GM19468 (cell line): ENCODE measurements at regions not wholly inside any gene's neighbourhood (a gene's known extent, or its start where the extent isn't known, plus 50 kb on each side); places are given as distances from the start of the nearest gene placed in this dataset.

ENCODE experiments used
- ATAC-seq: cut with Tn5 transposase; IDR thresholded peaks from one replicate; pipeline ENCODE4 v1.9.1; 2021; ENCODE audit warnings: mild to moderate bottlenecking, moderate library complexity, moderate number of reproducible peaks; ENCODE audit not compliant: unreplicated experiment; ENCODE audit errors: extremely low read depth

DNA sequence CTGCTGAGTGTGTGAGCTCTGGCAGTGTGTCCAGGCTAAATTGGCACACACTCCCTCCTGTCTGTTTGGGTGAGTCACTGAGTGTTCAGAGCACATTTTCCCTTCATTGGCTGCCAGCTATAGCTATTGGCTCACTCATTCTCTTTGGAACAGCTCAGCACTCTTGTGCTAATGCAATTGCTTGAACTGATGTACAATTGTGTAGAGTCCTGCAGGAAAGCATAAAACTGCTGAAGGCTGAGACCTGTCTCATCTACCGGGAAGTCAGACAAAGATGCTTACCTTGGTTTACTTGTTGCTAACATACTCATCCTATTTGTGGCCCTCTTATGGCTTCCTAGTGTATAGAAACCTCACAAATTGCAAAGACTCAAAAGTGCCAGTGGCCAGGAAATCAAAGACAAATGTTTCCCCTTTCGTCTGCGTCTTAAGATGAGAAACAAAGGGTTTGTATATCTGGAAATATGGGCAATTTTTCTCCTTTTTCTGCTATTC lies 351.0 kb downstream of the BCKDHB start:
- ATAC-seq, result no peak

DNA sequence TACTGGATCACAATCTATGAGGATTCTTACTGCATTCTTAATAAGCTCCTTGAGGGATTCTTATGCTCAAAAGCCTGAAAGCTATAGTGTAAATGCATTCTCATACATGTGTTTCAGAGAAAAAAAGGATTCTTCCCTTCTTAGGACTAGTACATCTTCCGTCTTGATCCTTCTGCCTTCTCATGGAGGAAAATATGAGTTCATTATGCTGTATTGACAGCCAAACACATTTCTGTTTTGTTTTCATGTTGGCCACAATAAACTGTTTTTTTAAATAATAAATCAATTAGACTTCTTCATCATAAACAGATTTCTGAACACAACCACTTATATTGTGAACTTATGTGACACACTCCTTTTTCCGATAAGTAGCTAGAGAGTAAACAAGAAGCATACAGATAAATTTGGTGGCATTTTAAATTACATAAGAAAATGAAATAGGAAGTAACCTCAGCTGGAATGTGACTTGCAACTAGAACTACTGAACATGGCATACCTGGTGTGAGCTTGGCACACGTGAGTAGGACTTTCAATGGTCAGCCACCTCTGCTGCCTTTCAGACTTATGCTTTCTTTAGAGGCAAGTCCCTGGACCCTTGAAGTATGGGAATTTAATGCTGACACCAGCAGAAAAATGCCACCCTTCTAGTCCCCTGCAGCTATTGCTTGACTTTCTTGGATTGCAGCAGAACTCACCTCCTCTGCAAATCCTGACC lies 350.4 kb downstream of the BCKDHB start:
- no peak for ATAC-seq

DNA sequence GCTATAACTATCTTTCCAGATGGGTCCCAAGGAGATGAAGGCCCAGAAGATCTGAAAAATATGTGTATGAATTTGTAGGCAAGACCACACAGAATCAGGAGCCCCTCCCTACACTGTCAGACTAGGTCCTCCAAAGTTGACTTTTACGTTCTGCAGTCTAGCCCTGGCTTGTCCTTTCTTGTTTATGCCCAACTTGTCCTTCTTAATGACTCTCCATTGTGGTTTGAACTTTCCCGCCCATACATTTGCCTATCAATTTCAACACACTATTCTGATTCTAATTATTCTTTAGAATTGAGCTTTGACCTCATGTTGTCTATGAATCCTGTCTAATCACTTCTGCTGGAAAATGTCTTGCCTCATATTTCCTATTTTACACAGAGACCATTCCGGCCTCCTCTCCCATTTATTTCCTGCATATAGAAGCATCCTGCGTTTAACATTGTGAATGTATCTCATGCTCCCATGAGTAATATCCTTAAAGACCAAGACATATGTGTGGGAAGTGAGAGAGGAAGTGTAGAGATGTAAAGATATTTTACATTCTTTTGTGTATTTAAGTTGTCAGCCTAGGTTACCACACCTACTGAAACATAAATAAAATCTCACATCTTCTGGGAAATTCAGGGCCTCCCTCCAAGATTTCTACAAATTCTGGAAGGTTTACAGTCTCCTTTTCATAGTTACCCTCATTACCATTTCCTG lies 348.3 kb downstream of the BCKDHB start:
- ATAC-seq, result no peak

DNA sequence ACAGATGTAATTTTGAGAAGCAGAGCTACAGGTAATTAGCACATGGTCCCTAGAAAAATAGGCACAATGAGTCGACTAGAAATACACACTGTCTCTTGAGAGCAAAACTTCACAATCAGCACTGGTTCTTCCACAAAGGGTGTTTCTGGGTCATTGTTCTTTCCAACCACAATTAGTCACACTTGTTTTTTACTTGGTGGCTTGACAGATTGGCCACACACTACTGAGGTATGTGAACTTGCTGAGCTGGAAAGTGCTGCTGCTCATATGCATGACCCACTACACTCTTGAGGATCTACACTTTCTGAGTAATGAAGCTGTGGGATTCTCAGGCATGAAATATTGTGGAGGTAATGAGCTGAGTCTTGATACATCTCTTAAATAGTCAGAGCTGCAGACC lies 347.7 kb downstream of the BCKDHB start:
- no peak for ATAC-seq

DNA sequence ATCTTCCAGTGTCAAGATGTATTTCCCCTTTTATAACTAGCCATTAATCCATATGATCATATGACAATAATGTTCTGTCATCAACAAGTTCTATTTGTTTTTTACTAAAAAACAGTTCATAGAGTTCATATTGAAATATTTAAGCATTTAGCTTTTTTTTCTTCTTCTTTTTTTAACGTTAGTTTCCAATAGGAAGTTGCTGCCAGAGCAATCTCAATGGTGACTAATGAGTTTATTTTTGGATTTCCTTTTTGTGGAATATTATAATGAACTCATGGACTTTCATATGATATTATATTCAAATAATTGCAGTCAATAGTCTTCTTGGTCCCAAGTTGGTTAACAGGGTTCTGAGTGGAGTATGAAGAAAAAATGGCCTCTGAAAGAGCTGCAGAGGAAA lies 343.3 kb downstream of the BCKDHB start:
- no peak for ATAC-seq

DNA sequence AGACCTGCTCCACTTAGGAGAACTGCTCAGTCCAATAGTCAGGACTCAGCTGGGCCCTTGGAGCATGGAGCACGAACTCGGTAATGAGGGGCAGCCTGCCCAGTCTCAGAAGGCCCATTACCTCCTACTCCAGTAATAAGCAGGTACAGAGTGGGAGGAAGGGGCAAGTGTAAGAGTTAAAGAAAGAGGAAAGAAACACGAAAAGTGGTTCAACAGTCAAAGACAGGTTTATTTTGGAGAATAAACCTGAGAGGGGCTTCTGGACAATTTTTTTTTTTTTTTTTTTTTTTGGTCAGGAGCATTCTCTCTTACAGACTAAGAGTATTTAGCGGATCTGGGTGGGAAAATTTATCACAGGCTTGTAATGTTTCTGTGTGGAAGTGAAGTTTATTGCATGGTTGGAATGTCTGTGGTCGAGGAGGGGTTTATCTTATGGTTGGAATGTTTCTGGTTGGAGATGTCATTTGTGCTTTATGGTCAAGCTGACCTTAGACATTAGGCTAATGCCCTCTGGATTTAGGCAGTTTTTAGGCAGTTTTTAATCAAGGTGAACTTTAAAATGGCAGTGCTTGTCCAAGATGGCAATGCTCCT lies 340.1 kb downstream of the BCKDHB start:
- no peak for ATAC-seq

DNA sequence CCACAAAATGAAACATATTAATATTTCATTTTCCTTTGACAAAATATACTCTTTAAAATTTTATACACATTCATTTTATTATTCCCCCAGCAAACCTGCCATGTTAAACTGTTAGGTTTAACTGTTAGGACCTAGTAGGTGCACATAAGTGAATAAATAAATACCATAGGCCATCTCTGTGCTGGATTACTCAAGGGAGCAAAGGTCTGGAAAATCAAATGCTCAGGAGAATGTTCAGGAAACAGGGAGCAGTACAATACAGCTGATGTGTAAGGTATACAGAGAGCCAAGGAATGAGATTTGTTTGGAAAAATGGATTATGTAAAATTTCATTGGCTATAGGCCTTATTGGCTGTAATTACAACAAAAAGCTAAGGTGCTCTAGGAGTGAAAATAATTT lies 339.3 kb downstream of the BCKDHB start:
- no peak for ATAC-seq

DNA sequence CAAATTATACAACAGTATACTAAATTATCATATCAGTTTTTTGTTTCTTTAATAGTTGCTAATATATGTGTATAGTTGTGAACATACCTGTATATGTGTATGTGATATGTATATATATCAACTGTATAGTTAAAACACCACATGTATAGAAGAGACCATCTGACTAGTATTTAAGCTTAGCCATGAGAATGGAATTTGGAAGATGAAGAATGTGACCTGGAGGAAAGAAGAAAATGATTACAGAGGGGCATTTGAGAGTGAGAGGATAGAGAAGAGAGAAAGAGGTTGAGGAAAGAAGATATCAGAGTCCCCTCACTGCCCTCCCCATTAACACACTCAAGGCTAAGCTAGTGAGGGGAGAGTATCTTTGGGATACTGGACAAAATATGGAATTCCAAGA lies 335.9 kb downstream of the BCKDHB start:
- ATAC-seq, result no peak

DNA sequence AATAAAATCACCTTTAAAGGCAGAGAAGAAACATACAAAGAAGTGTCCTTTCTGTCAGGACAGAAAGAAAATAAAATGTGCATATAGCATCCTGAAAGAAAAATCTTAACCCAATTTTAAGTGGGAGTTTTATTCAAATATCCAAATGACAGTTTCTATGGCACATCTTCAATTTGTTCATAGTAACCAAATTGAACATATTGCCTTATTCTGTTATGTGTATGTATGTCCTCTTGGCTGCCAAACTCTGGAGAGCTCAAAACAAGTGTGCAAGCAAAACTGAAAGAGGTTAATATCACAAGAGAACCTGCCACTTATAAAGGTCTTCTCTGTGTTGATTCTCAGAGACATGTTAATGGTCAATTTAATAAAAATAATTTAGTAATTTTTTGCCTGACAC lies 334.7 kb downstream of the BCKDHB start:
- ATAC-seq, result no peak

DNA sequence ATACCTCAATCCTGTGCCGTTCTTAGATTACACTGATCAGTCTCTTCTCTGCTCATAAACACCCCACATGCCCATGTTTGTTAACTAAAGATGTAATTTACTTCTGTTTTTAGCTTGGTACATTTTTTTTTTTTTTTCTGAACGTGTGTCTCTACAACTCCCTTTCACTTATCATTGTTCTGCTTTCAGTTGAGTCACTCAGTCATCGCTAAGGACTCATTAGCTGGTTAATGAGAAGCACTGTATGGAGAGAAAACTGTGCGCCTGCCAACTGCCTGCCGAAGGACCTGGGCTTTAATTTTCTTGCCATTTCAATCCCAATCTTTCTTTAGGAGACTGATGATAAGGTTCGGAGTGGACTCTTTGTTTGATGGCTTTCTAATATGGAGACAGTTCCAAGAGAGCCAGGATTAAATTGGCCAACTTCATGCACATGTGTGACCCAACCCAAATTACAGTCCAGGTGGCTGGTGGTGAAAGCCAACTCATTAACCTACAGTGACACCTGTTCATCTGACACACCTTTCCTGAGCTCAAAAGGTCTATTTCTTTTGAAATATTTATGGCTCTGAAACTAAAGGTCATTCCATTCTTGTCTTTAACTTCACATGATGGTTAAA lies 334.1 kb downstream of the BCKDHB start:
- no peak for ATAC-seq

DNA sequence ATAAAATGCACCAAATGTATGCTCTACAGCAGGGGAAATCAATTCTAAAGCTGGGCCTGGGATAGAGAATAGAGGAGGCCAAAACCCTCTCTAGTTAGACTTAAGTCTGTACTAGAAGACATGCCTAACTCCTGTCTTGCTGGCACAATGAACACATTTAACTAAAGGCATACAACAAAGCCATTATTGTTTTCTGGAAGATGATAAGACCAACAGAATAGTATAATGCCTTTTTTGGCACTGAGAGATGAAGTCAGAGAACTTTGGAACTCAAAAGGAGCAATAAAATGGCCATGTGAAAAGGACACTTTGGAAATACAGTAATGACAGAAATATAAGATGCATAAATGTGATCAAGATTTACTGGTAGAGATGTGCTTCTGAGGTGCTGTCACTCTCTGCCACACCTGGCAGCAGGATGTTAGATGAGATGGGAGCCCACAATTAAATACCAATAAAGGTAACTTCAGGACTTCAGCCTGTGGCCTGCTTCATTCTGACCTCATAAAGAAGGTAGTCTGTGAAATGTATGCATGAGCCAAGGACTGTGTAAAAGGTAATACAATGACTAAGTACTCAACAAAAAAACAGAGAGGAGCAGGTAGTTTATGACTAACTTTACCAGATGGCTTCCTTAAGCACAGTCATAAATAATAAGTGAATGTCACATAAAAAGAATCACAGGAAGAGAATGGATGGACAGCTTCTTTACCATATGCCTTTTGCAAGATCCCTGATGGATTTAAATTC lies 333.4 kb downstream of the BCKDHB start:
- no peak for ATAC-seq

DNA sequence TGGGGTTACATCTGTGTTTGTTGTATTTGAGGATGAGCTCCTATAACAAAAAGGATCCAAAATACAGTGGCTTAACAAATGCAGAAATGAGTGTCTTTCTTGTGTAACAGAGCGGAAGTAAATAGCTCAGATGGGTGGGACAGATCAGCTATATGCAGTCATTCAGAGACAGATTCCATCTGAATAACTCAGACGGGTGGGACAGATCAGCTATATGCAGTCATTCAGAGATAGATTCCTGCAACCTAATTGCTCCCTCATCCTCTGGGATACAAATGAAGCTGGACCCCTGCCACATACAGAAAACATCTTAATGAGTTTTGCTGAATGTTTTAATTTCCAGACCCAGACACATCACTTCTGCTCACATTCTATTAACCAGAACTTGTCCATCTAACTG lies 332.3 kb downstream of the BCKDHB start:
- ATAC-seq, result no peak

DNA sequence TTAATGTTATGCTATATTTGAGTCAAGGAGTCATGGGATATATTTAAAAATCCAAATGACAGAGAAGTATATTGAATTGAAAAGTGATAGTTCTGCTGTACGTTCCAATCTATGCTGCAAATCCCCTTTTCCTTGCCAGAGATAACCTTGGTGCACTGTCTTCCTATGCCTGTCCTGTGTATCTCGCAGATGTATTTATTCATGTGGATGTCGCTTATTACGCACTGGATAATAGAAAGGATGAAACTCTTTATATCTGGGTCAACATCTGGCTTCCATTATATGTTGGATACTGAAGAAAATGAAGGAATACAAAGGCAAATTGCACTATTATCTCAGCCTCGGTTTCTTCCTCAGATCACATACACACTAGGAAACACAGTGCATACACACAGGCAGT lies 331.3 kb downstream of the BCKDHB start:
- no peak for ATAC-seq

DNA sequence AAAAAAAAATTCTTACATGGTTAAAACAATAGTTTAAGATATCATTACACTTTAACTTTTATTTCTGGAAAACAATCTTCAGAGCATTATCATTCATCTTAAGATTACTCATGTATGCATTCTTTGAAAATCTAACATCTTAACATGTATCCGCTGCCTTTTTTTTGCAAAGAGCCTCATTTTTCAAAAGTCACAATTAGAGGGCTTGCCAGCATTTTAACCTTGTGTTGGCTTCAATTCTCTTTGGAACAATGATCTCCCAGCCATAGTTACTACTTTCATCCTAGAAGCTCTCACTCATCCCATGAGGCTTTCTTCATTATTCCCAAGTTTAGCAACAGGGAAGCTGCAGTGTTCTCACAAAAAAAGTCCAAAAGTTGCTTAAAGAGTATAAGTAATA lies 330.8 kb downstream of the BCKDHB start:
- no peak for ATAC-seq

DNA sequence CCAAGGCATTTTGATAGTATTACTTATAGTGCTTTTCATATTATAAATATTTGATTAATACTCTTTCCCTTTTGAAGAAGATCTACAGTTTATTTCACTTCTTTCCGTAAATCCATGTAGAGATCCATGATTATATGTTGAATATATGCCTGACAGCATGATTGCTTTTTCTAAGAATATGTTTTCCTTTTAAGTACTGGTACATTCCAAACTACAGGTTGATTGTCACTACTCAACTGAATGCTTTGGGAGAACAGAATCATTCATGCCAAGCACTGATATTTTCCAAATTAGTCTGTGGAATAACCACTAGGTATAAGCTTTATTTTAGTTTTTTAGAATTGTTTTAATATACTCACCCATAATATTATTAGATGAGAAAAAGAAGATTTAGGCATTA lies 330.2 kb downstream of the BCKDHB start:
- ATAC-seq, result no peak

DNA sequence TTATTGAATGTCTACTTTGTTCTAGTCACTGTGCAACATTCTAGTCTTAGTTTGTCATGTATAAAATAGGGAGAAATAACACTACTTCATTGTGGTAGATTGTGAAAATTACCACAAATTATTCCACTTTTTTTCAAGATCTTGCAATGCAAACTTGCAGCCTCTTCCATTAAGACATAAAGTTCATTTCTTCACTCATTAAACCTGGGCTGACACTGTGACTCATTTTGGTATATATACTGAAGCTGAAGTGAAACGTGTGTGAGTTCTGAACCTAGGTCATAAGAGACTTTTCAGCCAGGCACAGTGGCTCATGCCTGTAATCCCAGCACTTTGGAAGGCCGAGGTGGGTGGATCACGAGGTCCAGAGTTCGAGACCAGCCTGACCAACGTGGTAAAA lies 329.0 kb downstream of the BCKDHB start:
- no peak for ATAC-seq

DNA sequence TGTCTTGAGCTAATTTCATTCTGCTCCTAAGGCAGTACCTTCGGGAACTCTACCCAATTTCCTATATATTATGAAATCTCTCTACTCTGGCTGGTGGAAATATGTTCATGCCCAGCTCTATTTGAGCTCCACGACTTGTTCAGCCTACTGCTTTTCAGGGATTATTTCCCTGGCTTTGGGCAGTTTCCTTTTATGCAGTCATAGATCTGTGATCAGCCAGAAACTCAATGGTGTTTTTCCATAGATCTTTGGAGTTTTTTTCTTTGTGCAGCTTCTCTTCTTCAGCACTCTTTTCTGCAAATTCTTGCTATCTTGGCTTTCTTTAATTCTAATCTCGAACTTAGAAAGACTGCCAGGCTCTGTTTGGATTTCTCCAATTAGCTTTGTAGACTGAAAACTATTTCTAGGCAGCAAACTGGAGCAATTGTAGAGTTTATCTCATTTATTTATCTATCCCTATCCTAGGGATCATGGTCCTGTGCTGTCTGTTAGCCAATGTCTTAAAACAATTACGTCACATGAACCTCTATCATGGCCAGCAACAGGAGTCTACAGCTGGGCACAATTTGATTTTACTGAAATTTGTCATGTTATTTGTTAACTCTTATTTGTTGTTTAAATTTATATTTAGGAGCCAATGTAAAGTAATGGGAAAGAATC lies 328.4 kb downstream of the BCKDHB start:
- no peak for ATAC-seq

DNA sequence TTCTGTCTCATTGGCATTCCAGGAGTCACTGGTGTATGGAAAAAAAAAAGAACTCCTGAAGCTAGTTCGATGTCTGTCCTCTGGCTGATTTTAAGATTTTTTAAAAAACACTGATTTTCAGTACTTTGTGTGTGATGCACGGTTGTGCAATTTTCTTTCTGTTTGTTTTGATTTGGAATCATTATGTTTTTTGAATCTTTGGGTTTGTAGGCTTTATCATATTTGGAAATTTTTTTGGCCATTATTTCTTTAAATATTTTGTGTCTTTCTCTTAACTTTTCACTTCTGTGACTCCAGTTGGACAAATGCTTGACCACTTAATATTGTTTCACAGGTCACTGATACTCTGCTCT lies 327.2 kb downstream of the BCKDHB start:
- no peak for ATAC-seq

DNA sequence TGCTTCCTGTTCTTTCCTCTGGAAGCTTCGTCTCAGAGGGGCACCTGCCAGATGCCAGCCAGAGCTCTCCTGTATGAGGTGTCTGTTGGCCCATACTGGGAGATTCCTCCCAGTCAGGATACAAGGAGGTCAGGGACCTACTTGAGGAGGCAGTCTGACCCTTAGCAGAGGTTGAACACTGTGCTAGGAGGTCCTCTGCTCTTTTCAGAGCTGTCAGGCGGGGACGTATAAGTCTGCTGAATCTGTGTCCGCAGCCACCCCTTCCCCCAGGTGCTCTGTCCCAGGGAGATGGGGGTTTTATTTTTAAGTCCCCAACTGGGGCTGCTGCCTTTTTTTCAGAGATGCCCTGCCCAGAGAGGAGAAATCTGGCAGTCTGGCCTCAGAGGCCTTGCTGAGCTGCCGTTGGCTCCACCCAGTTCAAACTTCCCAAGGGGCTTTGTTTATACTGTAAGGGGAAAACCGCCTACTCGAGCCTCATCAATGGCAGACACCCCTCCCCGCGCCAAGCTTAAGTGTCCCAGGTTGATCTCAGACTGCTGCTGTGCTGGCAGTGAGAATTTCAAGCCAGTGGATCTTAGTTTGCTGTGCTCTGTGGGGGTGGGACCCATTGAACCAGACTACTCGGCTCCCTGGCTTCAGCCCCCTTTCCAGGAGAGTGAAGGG lies 326.7 kb downstream of the BCKDHB start:
- no peak for ATAC-seq
